ENCODE measurements at regions not wholly inside any gene's neighbourhood (a gene's known extent, or its start where the extent isn't known, plus 50 kb on each side); places are given as distances from the start of the nearest gene placed in this dataset.

- Histone ChIP-seq H3K27ac (no peak overlapping the region), H3K9ac (ENCODE audit: low read depth in 2 of 2, low read length in 2 of 2) (no peak overlapping the region), H3K27me3 (no peaks in the 10 kb centered on the region), H3K4me3 (no peak overlapping the region), H3K36me3 (no peaks in the 10 kb centered on the region), H3K4me1 (no peaks in the 10 kb centered on the region), H3K9me3 (no peaks in the 10 kb centered on the region)
- DNase-seq: no peak
- no peak for TF ChIP-seq CTCF (IDR thresholded peaks at IDR 0.05)
- intact Hi-C loops (cut with DNase I): loop anchor here (2.0 to 10.0 kb wide), 2 partner anchors 125 to 699 kb away; no protein-coding TSS in a partner anchor
Observed at GRCh38 chr6:71386215-71386614, 97.6 kb downstream of the OGFRL1 start.

- DNase-seq: no peak
- Histone ChIP-seq H3K4me3 (no peak overlapping the region), H3K9me3 (no peaks in the 10 kb centered on the region), H3K36me3 (no peaks in the 10 kb centered on the region), H3K9ac (ENCODE audit: low read depth in 2 of 2, low read length in 2 of 2) (no peak overlapping the region), H3K27me3 (no peaks in the 10 kb centered on the region), H3K4me1 (no peaks in the 10 kb centered on the region), H3K27ac (no peak overlapping the region)
- TF ChIP-seq CTCF (IDR thresholded peaks at IDR 0.05): no peak
- intact Hi-C loops (cut with DNase I): loop anchor here (2.0 to 10.0 kb wide), 2 partner anchors 124 to 698 kb away; no protein-coding TSS in a partner anchor
Observed at GRCh38 chr6:71387179-71387578, 98.6 kb downstream of the OGFRL1 start.

GRCh38 chr6:71388068-71388744 lies 99.6 kb downstream of the OGFRL1 start:
- Histone ChIP-seq H3K27ac (no peak overlapping the region), H3K27me3 (no peaks in the 10 kb centered on the region)

GRCh38 chr6:71388856-71389527 lies 100.4 kb downstream of the OGFRL1 start:
- intact Hi-C loops (cut with DNase I): loop anchor here (10.0 kb wide), 1 partner anchor 696 kb away; no protein-coding TSS in a partner anchor

More at GRCh38 chr6:71388068-71388744, 99.6 kb downstream of the OGFRL1 start:
- no peak for TF ChIP-seq CTCF (IDR thresholded peaks at IDR 0.05)
- H3K9me3 ChIP-seq: no peaks in the 10 kb centered on the region
- H3K36me3 ChIP-seq: no peaks in the 10 kb centered on the region
- intact Hi-C loops (cut with DNase I): loop anchor here (10.0 kb wide), 1 partner anchor 697 kb away; no protein-coding TSS in a partner anchor
- H3K4me1 ChIP-seq: no peaks in the 10 kb centered on the region
- no peak overlapping the region for H3K4me3 ChIP-seq
- no peak overlapping the region for H3K9ac ChIP-seq (ENCODE audit: low read depth in 2 of 2, low read length in 2 of 2)
- no peak for DNase-seq

GRCh38 chr6:71391126-71391525 lies 102.5 kb downstream of the OGFRL1 start:
- intact Hi-C loops (cut with DNase I): no loop called here
- Histone ChIP-seq H3K9ac (ENCODE audit: low read depth in 2 of 2, low read length in 2 of 2) (no peak overlapping the region), H3K27ac (no peak overlapping the region), H3K36me3 (no peaks in the 10 kb centered on the region), H3K4me1 (no peaks in the 10 kb centered on the region), H3K27me3 (no peaks in the 10 kb centered on the region), H3K9me3 (no peaks in the 10 kb centered on the region), H3K4me3 (no peak overlapping the region)
- no peak for TF ChIP-seq CTCF (IDR thresholded peaks at IDR 0.05)
- no peak for DNase-seq

More at GRCh38 chr6:71388856-71389527, 100.4 kb downstream of the OGFRL1 start:
- no peak for DNase-seq
- Histone ChIP-seq H3K4me1 (no peaks in the 10 kb centered on the region), H3K9me3 (no peaks in the 10 kb centered on the region), H3K9ac (ENCODE audit: low read depth in 2 of 2, low read length in 2 of 2) (no peak overlapping the region), H3K4me3 (no peak overlapping the region), H3K27ac (no peak overlapping the region), H3K36me3 (no peaks in the 10 kb centered on the region), H3K27me3 (no peaks in the 10 kb centered on the region)
- no peak for TF ChIP-seq CTCF (IDR thresholded peaks at IDR 0.05)
